Muscle of leg (tissue), 3 donors: ENCODE measurements at regions not wholly inside any gene's neighbourhood (a gene's known extent, or its start where the extent isn't known, plus 50 kb on each side); places are given as distances from the start of the nearest gene placed in this dataset.
"Not testable (repeated sequence)": the region's sequence is repeated elsewhere in the genome, so short reads cannot be mapped to it uniquely, and the experiment has no call there.

Source experiments
- DNase-seq: peaks from one replicate; pipeline ENCODE4 v3.0.0; 2013
- H3K27ac ChIP-seq: one replicate; pipeline ENCODE4 v1.5.1; 2013; ENCODE audit warnings: mild to moderate bottlenecking, low read length, control low read depth
- H3K27me3 ChIP-seq: one replicate; pipeline ENCODE4 v1.6.1; 2013; ENCODE audit warnings: low read length; ENCODE audit not compliant: control insufficient read depth, insufficient read depth
- H3K36me3 ChIP-seq: one replicate; pipeline ENCODE4 v1.6.1; 2013; ENCODE audit warnings: low read length; ENCODE audit not compliant: control insufficient read depth, insufficient read depth
- H3K4me1 ChIP-seq: one replicate; pipeline ENCODE4 v1.6.1; 2013; ENCODE audit warnings: low read length; ENCODE audit not compliant: control insufficient read depth, insufficient read depth
- H3K4me3 ChIP-seq: one replicate; pipeline ENCODE4 v1.5.1; 2013; ENCODE audit warnings: low read length, control low read depth
- H3K9me3 ChIP-seq: replicated peaks from 2 replicates; pipeline ENCODE4 v1.6.1; 2013; ENCODE audit warnings: low read depth, low read length; ENCODE audit not compliant: control insufficient read depth
- WGBS: methylation state at CpG from one replicate; pipeline ENCODE4 v1.1.5; 2013; ENCODE audit warnings: missing lambda C conversion rate; ENCODE audit not compliant: insufficient coverage; 5-methylcytosine and 5-hydroxymethylcytosine counted together

DNA sequence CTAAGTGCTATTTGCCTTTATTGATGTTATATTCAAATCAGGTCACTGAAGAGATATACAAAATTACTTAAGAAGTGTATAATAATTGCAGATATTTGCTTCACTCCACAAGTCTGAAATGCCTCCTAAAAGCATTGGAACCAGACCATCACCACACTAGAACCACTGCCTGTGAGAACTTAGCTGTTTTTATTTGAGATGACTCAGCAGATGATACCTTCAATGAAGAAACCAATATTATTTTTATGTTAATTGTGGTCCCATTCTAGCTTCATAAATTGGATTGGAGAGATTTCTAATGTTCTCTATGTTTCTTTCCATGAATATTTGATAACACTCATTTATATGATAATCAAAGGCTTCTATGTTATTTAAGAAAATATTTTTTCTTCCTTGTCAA lies 740.6 kb downstream of the KCNT2 start:
- Histone ChIP-seq H3K36me3 (no peaks in the 10 kb centered on the region), H3K27ac (no peak overlapping the region), H3K9me3 (no peaks in the 10 kb centered on the region), H3K4me3 (no peak overlapping the region), H3K27me3 (no peaks in the 10 kb centered on the region), H3K4me1 (no peaks in the 10 kb centered on the region)
- DNase-seq: no peak

DNA sequence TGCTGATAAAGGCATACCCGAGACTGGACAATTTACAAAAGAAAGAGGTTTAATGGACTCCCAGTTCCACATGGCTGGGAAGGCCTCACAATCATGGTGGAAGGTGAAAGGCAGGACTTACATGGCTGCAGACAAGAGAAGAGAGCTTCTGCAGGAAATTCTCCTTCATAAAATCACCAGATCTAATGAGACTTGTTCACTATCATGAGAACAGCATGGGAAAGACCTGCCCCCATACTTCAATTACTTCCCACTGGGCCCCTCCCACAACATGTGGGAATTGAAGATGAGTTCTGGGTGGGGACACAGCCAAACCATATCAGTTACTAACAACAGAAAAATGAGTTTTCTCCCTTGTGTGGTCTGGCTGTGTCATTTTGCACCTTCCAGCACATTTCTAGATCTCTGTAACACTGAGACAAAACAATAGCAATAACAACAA lies 741.4 kb downstream of the KCNT2 start:
- peak; percentile 39 for DNase-seq
- Histone ChIP-seq H3K27ac (no peak overlapping the region), H3K36me3 (no peaks in the 10 kb centered on the region), H3K4me3 (no peak overlapping the region), H3K27me3 (no peaks in the 10 kb centered on the region), H3K9me3 (no peaks in the 10 kb centered on the region), H3K4me1 (no peaks in the 10 kb centered on the region)
- WGBS: no CpG with 5 or more reads among the region's 1 CpG

DNA sequence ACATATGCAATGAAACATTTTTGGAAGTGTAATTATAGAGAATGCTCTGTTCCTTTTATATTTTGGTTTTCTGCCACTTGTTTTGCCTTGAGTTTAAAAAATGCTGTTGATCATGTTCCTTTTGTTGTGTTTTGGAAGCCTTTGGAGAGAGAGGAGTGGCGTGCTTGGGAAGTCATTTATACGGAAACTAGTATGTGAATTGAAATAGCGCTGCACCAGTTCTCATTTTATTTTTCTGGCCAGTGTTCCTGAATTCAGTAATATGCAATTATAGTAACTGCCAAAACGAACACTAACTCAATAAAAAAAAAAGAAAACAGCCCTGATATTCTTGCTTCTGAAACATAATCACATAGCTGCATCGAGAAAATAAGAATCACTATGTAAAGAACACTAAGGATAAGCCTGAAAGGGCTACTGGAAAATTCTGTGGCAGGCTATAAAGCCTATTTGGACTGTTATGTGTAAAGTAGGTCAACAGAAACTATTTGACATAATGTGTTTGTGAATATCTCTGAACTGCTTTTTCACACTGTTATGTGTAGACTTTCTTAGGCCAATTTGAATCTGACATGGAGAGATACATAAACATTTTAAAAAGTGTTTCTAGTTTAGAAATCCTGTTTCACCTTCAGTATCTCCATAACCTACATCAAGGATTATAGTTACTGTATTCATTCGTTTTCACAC lies 742.0 kb downstream of the KCNT2 start:
- Histone ChIP-seq H3K36me3 (no peaks in the 10 kb centered on the region), H3K9me3 (no peaks in the 10 kb centered on the region), H3K4me1 (no peaks in the 10 kb centered on the region), H3K4me3 (no peak overlapping the region), H3K27ac (no peak overlapping the region), H3K27me3 (no peaks in the 10 kb centered on the region)
- peak; percentile 54 for DNase-seq
- WGBS: no CpG with 5 or more reads among the region's 6 CpGs

DNA sequence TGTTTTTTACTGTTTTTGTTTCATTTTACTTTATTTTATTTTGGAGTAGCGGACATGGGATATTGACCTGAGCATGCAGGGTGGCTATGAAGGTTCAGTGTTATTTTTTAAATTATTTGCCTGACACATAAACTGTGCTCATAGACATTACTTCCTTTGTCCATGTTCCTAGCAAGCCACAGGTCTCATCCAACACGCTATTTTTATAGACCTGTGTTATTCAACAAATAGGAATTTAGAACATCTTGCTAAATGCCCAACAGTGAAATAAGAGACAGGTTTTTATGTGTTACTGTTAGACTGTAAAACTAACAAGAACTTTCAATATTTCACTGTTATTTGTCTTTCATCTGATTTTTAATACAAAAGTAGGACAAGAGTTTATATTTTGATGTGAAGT lies 756.4 kb downstream of the KCNT2 start:
- WGBS: no CpG with 5 or more reads among the region's 2 CpGs
- no peak for DNase-seq
- no peaks in the 10 kb centered on the region for H3K27me3 ChIP-seq
- H3K36me3 ChIP-seq: no peaks in the 10 kb centered on the region
- H3K4me1 ChIP-seq: no peaks in the 10 kb centered on the region
- H3K27ac ChIP-seq: no peak overlapping the region
- no peaks in the 10 kb centered on the region for H3K9me3 ChIP-seq
- H3K4me3 ChIP-seq: no peak overlapping the region

DNA sequence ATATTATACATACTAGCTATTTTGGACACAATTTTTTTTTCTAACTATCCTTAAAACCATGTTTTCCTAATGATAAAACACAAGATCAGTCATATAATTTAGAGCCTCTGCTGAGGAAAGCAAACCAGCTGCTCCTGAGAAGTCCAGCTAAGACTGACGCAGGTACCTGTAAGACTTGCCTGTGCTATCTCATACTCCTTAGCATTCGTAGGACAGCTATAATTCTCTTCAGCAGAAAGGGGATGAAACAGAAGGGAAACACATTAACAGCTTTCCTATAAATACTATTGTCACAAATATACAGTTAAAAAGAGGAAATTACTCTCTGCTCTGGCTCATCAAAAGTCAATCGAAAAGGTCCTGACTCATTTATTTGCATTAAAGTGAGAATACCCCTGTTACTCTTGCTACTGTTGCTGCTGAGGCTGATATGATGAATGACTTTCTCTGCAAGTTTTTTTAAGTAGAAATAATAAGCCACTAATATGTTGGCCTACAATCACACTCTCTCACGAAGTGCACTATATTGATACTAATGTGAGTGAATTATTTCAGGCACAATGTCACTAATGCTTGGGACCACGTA lies 757.1 kb downstream of the KCNT2 start:
- H3K4me3 ChIP-seq: no peak overlapping the region
- no peaks in the 10 kb centered on the region for H3K36me3 ChIP-seq
- no peaks in the 10 kb centered on the region for H3K27me3 ChIP-seq
- no CpG with 5 or more reads among the region's 5 CpGs for WGBS
- DNase-seq: no peak
- H3K27ac ChIP-seq: no peak overlapping the region
- H3K9me3 ChIP-seq: no peaks in the 10 kb centered on the region
- no peaks in the 10 kb centered on the region for H3K4me1 ChIP-seq

DNA sequence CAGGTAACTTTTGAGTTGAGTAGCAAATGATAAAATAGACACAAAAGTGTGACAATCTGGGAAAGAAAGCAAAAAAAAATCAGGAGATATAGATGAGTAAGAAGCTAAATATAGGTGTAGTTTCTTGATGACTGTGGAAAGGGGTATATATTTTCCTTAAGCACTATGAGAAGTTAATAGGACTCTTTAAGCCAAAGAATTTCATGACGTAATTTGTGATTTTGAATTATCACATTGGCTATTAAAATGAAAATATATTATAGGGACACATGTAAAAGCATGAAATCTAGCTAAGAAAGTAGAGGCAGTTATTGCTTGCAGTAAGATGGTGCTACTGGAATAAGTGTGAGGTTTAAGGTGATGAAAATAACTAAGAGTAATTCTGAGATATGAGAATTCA lies 759.1 kb downstream of the KCNT2 start:
- no CpG with 5 or more reads among the region's 1 CpG for WGBS
- Histone ChIP-seq H3K27ac (no peak overlapping the region), H3K4me3 (no peak overlapping the region), H3K36me3 (no peaks in the 10 kb centered on the region), H3K4me1 (no peaks in the 10 kb centered on the region), H3K9me3 (no peaks in the 10 kb centered on the region), H3K27me3 (no peaks in the 10 kb centered on the region)
- DNase-seq: no peak

DNA sequence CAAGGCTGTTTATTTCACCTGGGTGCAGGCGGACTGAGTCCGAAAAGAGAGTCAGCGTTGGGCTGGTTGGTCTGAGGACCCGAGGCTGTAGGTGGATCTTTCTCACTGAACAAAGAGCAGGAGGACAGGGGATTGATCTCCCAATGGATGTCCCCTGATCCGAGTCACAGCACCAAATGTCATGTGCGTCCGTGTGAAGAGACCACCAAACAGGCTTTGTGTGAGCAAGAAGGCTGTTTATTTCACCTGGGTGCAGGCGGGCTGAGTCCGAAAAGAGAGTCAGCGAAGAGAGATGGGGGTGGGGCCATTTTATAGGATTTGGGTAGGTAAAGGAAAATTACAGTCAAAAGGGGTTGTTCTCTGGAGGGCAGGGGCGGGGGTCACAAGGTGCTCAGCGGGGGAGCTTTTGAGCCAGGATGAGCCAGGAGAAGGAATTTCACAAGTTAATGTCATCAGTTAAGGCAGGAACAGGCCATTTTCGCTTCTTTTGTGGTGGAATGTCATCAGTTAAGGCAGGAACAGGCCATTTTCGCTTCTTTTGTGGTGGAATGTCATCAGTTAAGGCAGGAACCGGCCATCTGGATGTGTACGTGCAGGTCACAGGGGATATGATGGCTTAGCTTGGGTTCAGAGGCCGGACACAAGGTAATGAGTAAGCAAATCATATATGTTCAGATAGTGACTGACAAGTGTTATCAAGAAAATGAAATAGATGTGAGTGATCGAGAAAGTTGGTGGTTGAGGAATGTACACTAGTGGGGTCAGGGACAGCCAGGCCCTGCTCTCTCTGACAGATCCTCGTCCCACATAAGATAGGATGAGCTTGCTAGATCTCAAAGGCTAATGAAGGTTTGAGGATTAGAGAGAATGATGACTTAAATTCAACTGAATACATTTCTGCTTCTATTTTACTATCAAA lies 760.0 kb downstream of the KCNT2 start:
- H3K36me3 ChIP-seq, H3K4me1 ChIP-seq, H3K27me3 ChIP-seq, H3K4me3 ChIP-seq, H3K27ac ChIP-seq, H3K9me3 ChIP-seq, DNase-seq: not testable (repeated sequence)
- WGBS: 65% methylated on average over 18 of the region's 19 CpGs

DNA sequence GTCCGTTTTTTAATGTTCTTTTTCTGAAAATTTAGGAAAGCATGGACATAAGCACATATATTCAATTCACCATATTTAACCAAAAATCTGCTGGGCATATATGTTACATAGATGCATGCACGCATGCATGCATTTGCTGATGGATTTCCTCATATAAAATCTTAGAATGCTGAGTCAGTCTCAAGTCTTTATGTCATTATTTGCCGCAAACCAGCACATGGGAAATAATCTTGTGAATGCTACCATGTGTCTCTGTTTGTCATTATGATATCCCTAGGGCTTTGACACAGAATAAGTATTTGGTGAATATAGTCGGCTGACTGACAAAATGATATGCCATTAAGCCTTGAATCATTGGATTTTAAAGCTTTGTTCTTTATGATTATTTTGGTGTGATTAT lies 776.5 kb downstream of the KCNT2 start:
- Histone ChIP-seq H3K4me1 (no peaks in the 10 kb centered on the region), H3K9me3 (no peaks in the 10 kb centered on the region), H3K36me3 (no peaks in the 10 kb centered on the region), H3K27ac (no peak overlapping the region), H3K27me3 (no peaks in the 10 kb centered on the region), H3K4me3 (no peak overlapping the region)
- DNase-seq: peak; percentile 6
- 50% methylated on average over 1 of the region's 4 CpGs for WGBS

DNA sequence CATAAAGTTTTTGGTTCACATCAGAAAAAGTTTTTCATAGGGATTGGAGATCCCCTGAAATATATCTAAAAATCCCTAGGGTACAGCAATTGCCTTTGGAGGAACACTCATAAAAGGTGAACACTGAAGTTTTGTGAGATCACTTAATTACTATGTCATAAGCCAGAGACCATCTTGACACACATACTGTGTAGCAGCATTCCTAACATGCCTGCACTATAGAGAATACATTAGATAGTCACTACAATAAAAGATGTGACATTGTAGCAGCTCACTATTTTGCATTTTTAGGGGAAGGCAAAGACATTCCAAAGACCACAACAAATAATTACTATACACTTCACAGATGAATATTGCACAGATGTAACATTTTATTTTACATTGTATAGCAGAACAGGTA lies 779.9 kb downstream of the KCNT2 start:
- H3K4me3 ChIP-seq: no peak overlapping the region

DNA sequence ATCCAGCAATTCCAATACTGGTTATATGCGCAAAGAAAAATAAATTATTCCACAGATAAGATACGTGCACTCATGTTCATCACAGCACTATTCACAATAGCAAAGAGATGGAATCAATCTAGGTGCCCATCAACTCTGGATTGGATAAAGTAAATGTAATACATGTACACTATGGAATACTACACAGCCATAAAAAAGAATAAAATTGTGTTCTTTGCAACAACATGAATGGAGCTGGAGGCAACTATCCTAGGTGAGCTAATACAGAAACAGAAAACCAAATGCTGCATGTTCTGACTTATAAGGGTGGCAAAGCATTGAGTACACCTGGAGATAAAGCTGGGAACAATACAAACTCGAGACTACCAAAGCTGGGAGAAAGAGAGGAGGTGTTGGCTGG lies 787.3 kb downstream of the KCNT2 start:
- Histone ChIP-seq H3K36me3 (no peaks in the 10 kb centered on the region), H3K27ac (no peak overlapping the region), H3K27me3 (no peaks in the 10 kb centered on the region), H3K4me1 (no peaks in the 10 kb centered on the region), H3K9me3 (no peaks in the 10 kb centered on the region), H3K4me3 (no peak overlapping the region)
- WGBS: no CpG with 5 or more reads among the region's 3 CpGs
- no peak for DNase-seq

More for the DNA sequence above, 779.9 kb downstream of the KCNT2 start:
- no peaks in the 10 kb centered on the region for H3K9me3 ChIP-seq
- no peaks in the 10 kb centered on the region for H3K27me3 ChIP-seq
- no peaks in the 10 kb centered on the region for H3K4me1 ChIP-seq
- H3K27ac ChIP-seq: no peak overlapping the region
- no peak for DNase-seq
- no peaks in the 10 kb centered on the region for H3K36me3 ChIP-seq
